ENCODE measurements at regions not wholly inside any gene's neighbourhood (a gene's known extent, or its start where the extent isn't known, plus 50 kb on each side); places are given as distances from the start of the nearest gene placed in this dataset.
"Not testable (repeated sequence)": the region's sequence is repeated elsewhere in the genome, so short reads cannot be mapped to it uniquely, and the experiment has no call there.

GRCh38 chr11:81187033-81187432 is 1546.6 kb downstream of the FAM181B start:
- DNase-seq (ENCODE audit: low read depth in 2 of 2), result not testable (repeated sequence)

- DNase-seq (ENCODE audit: low read depth in 2 of 2), result no peak
These were observed 1558.9 kb downstream of the FAM181B start for GRCh38 chr11:81174646-81175330.

GRCh38 chr11:81165164-81165563 is 1568.5 kb downstream of the FAM181B start:
- DNase-seq (ENCODE audit: low read depth in 2 of 2), result no peak

- no peak for DNase-seq (ENCODE audit: low read depth in 2 of 2)
These were observed 1573.8 kb downstream of the FAM181B start for GRCh38 chr11:81159900-81160299.

GRCh38 chr11:81135570-81135969 is 1598.1 kb downstream of the FAM181B start:
- DNase-seq (ENCODE audit: low read depth in 2 of 2), result no peak

GRCh38 chr11:81129618-81130017 is 1604.0 kb downstream of the FAM181B start:
- no peak for DNase-seq (ENCODE audit: low read depth in 2 of 2)

- no peak for DNase-seq (ENCODE audit: low read depth in 2 of 2)
These were observed 1620.9 kb downstream of the FAM181B start for GRCh38 chr11:81112718-81113117.

- no peak for DNase-seq (ENCODE audit: low read depth in 2 of 2)
These were observed 1629.6 kb downstream of the FAM181B start for GRCh38 chr11:81104051-81104450.

GRCh38 chr11:81098471-81098870 is 1635.2 kb downstream of the FAM181B start:
- DNase-seq (ENCODE audit: low read depth in 2 of 2), result no peak

- DNase-seq (ENCODE audit: low read depth in 2 of 2), result no peak
These were observed 1641.1 kb downstream of the FAM181B start for GRCh38 chr11:81092522-81092921.

GRCh38 chr11:81089242-81089641 is 1644.4 kb downstream of the FAM181B start:
- DNase-seq (ENCODE audit: low read depth in 2 of 2), result no peak

- DNase-seq (ENCODE audit: low read depth in 2 of 2), result no peak
These were observed 1639.6 kb upstream of the TENM4 start for GRCh38 chr11:81080476-81080875.

GRCh38 chr11:81072273-81072672 is 1631.4 kb upstream of the TENM4 start:
- no peak for DNase-seq (ENCODE audit: low read depth in 2 of 2)

- no peak for DNase-seq (ENCODE audit: low read depth in 2 of 2)
These were observed 1630.8 kb upstream of the TENM4 start for GRCh38 chr11:81071606-81072005.

GRCh38 chr11:81070948-81071347 is 1630.1 kb upstream of the TENM4 start:
- no peak for DNase-seq (ENCODE audit: low read depth in 2 of 2)

GRCh38 chr11:81059356-81059755 is 1618.5 kb upstream of the TENM4 start:
- no peak for DNase-seq (ENCODE audit: low read depth in 2 of 2)

- no peak for DNase-seq (ENCODE audit: low read depth in 2 of 2)
These were observed 1611.7 kb upstream of the TENM4 start for GRCh38 chr11:81052344-81053158.

- DNase-seq (ENCODE audit: low read depth in 2 of 2), result no peak
These were observed 1599.2 kb upstream of the TENM4 start for GRCh38 chr11:81039916-81040524.

GRCh38 chr11:81036168-81036870 is 1595.5 kb upstream of the TENM4 start:
- no peak for DNase-seq (ENCODE audit: low read depth in 2 of 2)

- DNase-seq (ENCODE audit: low read depth in 2 of 2), result no peak
These were observed 1593.1 kb upstream of the TENM4 start for GRCh38 chr11:81033779-81034540.

- no peak for DNase-seq (ENCODE audit: low read depth in 2 of 2)
These were observed 1592.1 kb upstream of the TENM4 start for GRCh38 chr11:81032906-81033305.

All from fibroblast of skin of left biceps (primary cell).